IMR-90 (cell line): ENCODE measurements at regions not wholly inside any gene's neighbourhood (a gene's known extent, or its start where the extent isn't known, plus 50 kb on each side); places are given as distances from the start of the nearest gene placed in this dataset.

Source experiments
- ATAC-seq: fragments of 200-7000 bp; cut with Tn5 transposase; 2 replicates; pipeline ENCODE4 v1.9.1; 2020; ENCODE audit warnings: low read depth, mild to moderate bottlenecking, moderate library complexity
- BruUV-seq: library from RNA; stranded (reverse); fragments of 400-500 nt; replicated peaks from 2 replicates; lab custom pipeline; 2021; lab: Mats Ljungman, UMichigan
- CTCF ChIA-PET: fragments of 300-600 bp; formaldehyde crosslinking; extraction: SDS; loops from one replicate; lab custom pipeline; 2021; ENCODE audit warnings: antibody characterized with exemption; lab: Yijun Ruan, JAX
- POLR2A ChIA-PET: fragments of 300-600 bp; sonication (Branson Sonifier 250); formaldehyde crosslinking; loops from one replicate; lab custom pipeline; 2022; ENCODE audit warnings: antibody characterized with exemption; ENCODE audit not compliant: unreplicated experiment; lab: Charles Lee
- DNase-seq: peaks from one replicate; pipeline ENCODE4 v3.0.0; 2013
- H2AFZ ChIP-seq: replicated peaks from 2 replicates; pipeline ENCODE3; 2013; ENCODE audit warnings: low read length, mild to moderate bottlenecking; ENCODE audit not compliant: poor library complexity
- H2AK5ac ChIP-seq: 2 replicates; pipeline ENCODE4 v1.6.1; 2013; ENCODE audit warnings: low read depth, low read length, inconsistent platforms
- H2AK9ac ChIP-seq: replicated peaks from 2 replicates; pipeline ENCODE3; 2013; ENCODE audit warnings: mild to moderate bottlenecking, low read depth, low read length, moderate library complexity; ENCODE audit not compliant: poor library complexity
- H2BK120ac ChIP-seq: 2 replicates; pipeline ENCODE4 v1.6.1; 2013; ENCODE audit warnings: low read depth, low read length, inconsistent platforms
- H2BK15ac ChIP-seq: 3 replicates; pipeline ENCODE4 v1.6.1; 2013; ENCODE audit warnings: low read depth, low read length, inconsistent platforms
- H2BK20ac ChIP-seq: 2 replicates; pipeline ENCODE4 v1.6.1; 2013; ENCODE audit warnings: low read depth, mild to moderate bottlenecking, inconsistent platforms, low read length, moderate library complexity
- H2BK5ac ChIP-seq: 2 replicates; pipeline ENCODE4 v1.6.1; 2013; ENCODE audit warnings: mild to moderate bottlenecking, low read depth, low read length, inconsistent platforms; ENCODE audit not compliant: poor library complexity, severe bottlenecking
- H3K14ac ChIP-seq: replicated peaks from 2 replicates; pipeline ENCODE4 v1.6.1; 2013; ENCODE audit warnings: low read depth, low read length, inconsistent platforms
- H3K18ac ChIP-seq: 2 replicates; pipeline ENCODE4 v1.6.1; 2013; ENCODE audit warnings: low read depth, low read length, control low read depth
- H3K23ac ChIP-seq: 2 replicates; pipeline ENCODE4 v1.6.1; 2013; ENCODE audit warnings: low read depth, low read length, inconsistent platforms
- H3K27ac ChIP-seq: 2 replicates; pipeline ENCODE4 v1.5.1; 2013; ENCODE audit warnings: mild to moderate bottlenecking, control low read depth, low read length; ENCODE audit not compliant: insufficient read depth
- H3K27me3 ChIP-seq: 2 replicates; pipeline ENCODE4 v1.6.1; 2013; ENCODE audit warnings: low read length; ENCODE audit not compliant: control insufficient read depth, insufficient read depth
- H3K36me3 ChIP-seq: 2 replicates; pipeline ENCODE4 v1.6.1; 2013; ENCODE audit warnings: low read length, mixed read lengths; ENCODE audit not compliant: control insufficient read depth, insufficient read depth
- H3K4ac ChIP-seq: 2 replicates; pipeline ENCODE4 v1.6.1; 2013; ENCODE audit warnings: low read depth, low read length, inconsistent platforms
- H3K4me1 ChIP-seq: 2 replicates; pipeline ENCODE4 v1.6.1; 2013; ENCODE audit warnings: low read length, mixed read lengths; ENCODE audit not compliant: control insufficient read depth, insufficient read depth
- H3K4me2 ChIP-seq: 2 replicates; pipeline ENCODE4 v1.6.1; 2013; ENCODE audit warnings: low read depth, mild to moderate bottlenecking, control low read depth, low read length, moderate library complexity
- H3K4me3 ChIP-seq: 2 replicates; pipeline ENCODE4 v1.5.1; 2013; ENCODE audit warnings: low read depth, mild to moderate bottlenecking, control low read depth, low read length, moderate library complexity; ENCODE audit not compliant: insufficient read depth
- H3K56ac ChIP-seq: 2 replicates; pipeline ENCODE4 v1.6.1; 2013; ENCODE audit warnings: low read length, inconsistent platforms; ENCODE audit not compliant: insufficient read depth; ENCODE audit errors: extremely low read depth
- H3K79me1 ChIP-seq, 2 experiments: 2 replicates each; pipeline ENCODE4 v1.6.1; 2013; ENCODE audit warnings: low read length in 2 of 2, inconsistent platforms in 1 of 2, low read depth in 1 of 2
- H3K9ac ChIP-seq: 2 replicates; pipeline ENCODE4 v1.6.1; 2013; ENCODE audit warnings: low read depth, low read length, control low read depth
- H3K9me1 ChIP-seq: 2 replicates; pipeline ENCODE4 v1.6.1; 2013; ENCODE audit warnings: low read length, inconsistent platforms; ENCODE audit not compliant: insufficient read depth
- H3K9me3 ChIP-seq: 2 replicates; pipeline ENCODE4 v1.6.1; 2013; ENCODE audit warnings: low read length; ENCODE audit not compliant: control insufficient read depth, insufficient read depth
- H4K20me1 ChIP-seq: 2 replicates; pipeline ENCODE4 v1.6.1; 2013; ENCODE audit warnings: low read length, inconsistent platforms; ENCODE audit not compliant: insufficient read depth
- H4K5ac ChIP-seq: 2 replicates; pipeline ENCODE4 v1.6.1; 2013; ENCODE audit warnings: mild to moderate bottlenecking, low read depth, low read length, control low read depth
- H4K8ac ChIP-seq, 2 experiments: 2 replicates each; pipeline ENCODE4 v1.6.1; 2013; ENCODE audit warnings: low read depth in 2 of 2, low read length in 2 of 2, control low read depth in 1 of 2, inconsistent platforms in 1 of 2
- H4K91ac ChIP-seq: 2 replicates; pipeline ENCODE4 v1.6.1; 2013; ENCODE audit warnings: low read depth, low read length, inconsistent platforms; ENCODE audit not compliant: insufficient read depth
- BHLHE40 ChIP-seq: fragments of 150-350 bp; IDR thresholded peaks from 2 replicates; pipeline ENCODE4 v1.6.1; 2016; ENCODE audit warnings: mild to moderate bottlenecking, low read depth, low read length
- CEBPB ChIP-seq: IDR thresholded peaks from 2 replicates; pipeline ENCODE4 v1.6.1; 2012; ENCODE audit warnings: low read depth, low read length, improper control_type of control experiment
- CHD1 ChIP-seq: IDR thresholded peaks from 2 replicates; pipeline ENCODE4 v1.6.1; 2012; ENCODE audit warnings: low read depth, low read length, improper control_type of control experiment
- CTCF ChIP-seq: conservative IDR thresholded peaks from 2 replicates; pipeline ENCODE4 v1.5.1; 2012; ENCODE audit warnings: mild to moderate bottlenecking, low read depth, low read length, improper control_type of control experiment
- ELK1 ChIP-seq: fragments of 150-350 bp; IDR thresholded peaks from 2 replicates; pipeline ENCODE4 v1.6.1; 2016; ENCODE audit warnings: low read depth, mild to moderate bottlenecking, low read length, moderate library complexity, borderline replicate concordance
- FOS ChIP-seq: fragments of 150-350 bp; IDR thresholded peaks from 2 replicates; pipeline ENCODE4 v1.6.1; 2016; ENCODE audit warnings: low read depth, low read length
- MAFK ChIP-seq: IDR thresholded peaks from 2 replicates; pipeline ENCODE4 v1.6.1; 2012; ENCODE audit warnings: low read depth, low read length, improper control_type of control experiment
- MAZ ChIP-seq: IDR thresholded peaks from 2 replicates; pipeline ENCODE4 v1.6.1; 2012; ENCODE audit warnings: low read depth, mild to moderate bottlenecking, low read length, improper control_type of control experiment, moderate library complexity, borderline replicate concordance
- MXI1 ChIP-seq: IDR thresholded peaks from 2 replicates; pipeline ENCODE4 v1.6.1; 2012; ENCODE audit warnings: low read depth, mild to moderate bottlenecking, low read length, moderate library complexity, borderline replicate concordance
- NFE2L2 ChIP-seq: fragments of 150-350 bp; IDR thresholded peaks from 2 replicates; pipeline ENCODE4 v1.6.1; 2016; ENCODE audit warnings: low read depth, mild to moderate bottlenecking, low read length
- POLR2A ChIP-seq: IDR thresholded peaks from 2 replicates; pipeline ENCODE4 v1.6.1; 2012; ENCODE audit warnings: mild to moderate bottlenecking, low read depth, low read length
- RAD21 ChIP-seq: IDR thresholded peaks from 2 replicates; pipeline ENCODE4 v1.6.1; 2012; ENCODE audit warnings: low read length, improper control_type of control experiment
- RCOR1 ChIP-seq: IDR thresholded peaks from 2 replicates; pipeline ENCODE4 v1.6.1; 2012; ENCODE audit warnings: mild to moderate bottlenecking, low read length, improper control_type of control experiment; ENCODE audit not compliant: insufficient replicate concordance
- RFX5 ChIP-seq: IDR thresholded peaks from 2 replicates; pipeline ENCODE4 v1.8.0; 2012; ENCODE audit warnings: low read depth, mild to moderate bottlenecking, low read length, moderate library complexity
- SMC3 ChIP-seq: fragments of 150-350 bp; IDR thresholded peaks from 2 replicates; pipeline ENCODE4 v1.6.1; 2016; ENCODE audit warnings: low read depth, mild to moderate bottlenecking, antibody characterized with exemption, low read length, moderate library complexity
- USF2 ChIP-seq: fragments of 150-350 bp; IDR thresholded peaks from 2 replicates; pipeline ENCODE4 v1.6.1; 2017; ENCODE audit warnings: mild to moderate bottlenecking, antibody characterized with exemption, low read length, low read depth
- WGBS, 2 experiments: methylation state at CpG; one replicate each; pipeline versions ENCODE4 v1.1.5 to v1.1.7; 2013; ENCODE audit warnings: missing lambda C conversion rate in 2 of 2; ENCODE audit not compliant: insufficient read length in 1 of 2; ENCODE audit errors: extremely low coverage in 2 of 2; 5-methylcytosine and 5-hydroxymethylcytosine counted together
- dilution Hi-C: fragments of 300-500 bp; cut with HindIII; formaldehyde crosslinking; loops from one replicate; pipeline ENCODE4 v1.14.3; 2018; ENCODE audit warnings: low sequenced_read_pairs; ENCODE audit not compliant: unreplicated experiment
- in situ Hi-C: fragments of 300-500 bp; cut with MboI; formaldehyde crosslinking; loops from 3 replicates; pipeline ENCODE4 v1.14.3; 2019; ENCODE audit warnings: low sequenced_read_pairs, inconsistent platforms, mixed read lengths
- intact Hi-C: fragments of 100-400 bp; cut with micrococcal nuclease; formaldehyde crosslinking; loops from 2 replicates; pipeline ENCODE4 v1.10.0; 2022

- H3K18ac ChIP-seq, result no peak overlapping the region
- H3K4me1 ChIP-seq, result no peaks in the 10 kb centered on the region
- POLR2A ChIA-PET, result no interaction called here
- no peak overlapping the region for H3K14ac ChIP-seq
- ATAC-seq, result no peak
- no peaks in the 10 kb centered on the region for H3K9me3 ChIP-seq
- dilution Hi-C loops (no loop called here), intact Hi-C loops (no loop called here), in situ Hi-C loops (no loop called here)
- no peak overlapping the region for H4K8ac ChIP-seq
- 63% methylated on average over 2 of the region's 3 CpGs; no CpG with 5 or more reads in 1 of the 2 experiments for WGBS, 2 experiments
- H3K27ac ChIP-seq, result no peak overlapping the region
- TF ChIP-seq FOS, result no peak
- TF ChIP-seq CTCF, result no peak
- no peak for TF ChIP-seq RCOR1
- no peak for TF ChIP-seq POLR2A
- TF ChIP-seq SMC3, result no peak
- TF ChIP-seq ELK1, result no peak
- TF ChIP-seq BHLHE40, result no peak
- TF ChIP-seq MAZ, result no peak
- no peak for TF ChIP-seq CHD1
- no peak for TF ChIP-seq MAFK
- no peak for TF ChIP-seq NFE2L2
- TF ChIP-seq RAD21, result no peak
- TF ChIP-seq CEBPB, result no peak
- TF ChIP-seq MXI1, result no peak
- no peak for TF ChIP-seq USF2
- no peak for TF ChIP-seq RFX5
- no peak overlapping the region for H4K5ac ChIP-seq
- H3K27me3 ChIP-seq, result no peaks in the 10 kb centered on the region
- no peaks in the 10 kb centered on the region for H3K9me1 ChIP-seq
- no peak overlapping the region for H3K4ac ChIP-seq
- no peak overlapping the region for H2BK20ac ChIP-seq
- H3K79me1 ChIP-seq, result no peaks in the 10 kb centered on the region
- H2AK9ac ChIP-seq, result no peak overlapping the region
- H3K9ac ChIP-seq, result no peak overlapping the region
- no peak overlapping the region for H2AK5ac ChIP-seq
- no peak overlapping the region for H3K23ac ChIP-seq
- DNase-seq, result no peak
- H3K4me3 ChIP-seq, result no peak overlapping the region
- no peak overlapping the region for H2BK120ac ChIP-seq
- CTCF ChIA-PET, result no interaction called here
- no peaks in the 10 kb centered on the region for H4K20me1 ChIP-seq
- no peak overlapping the region for H3K4me2 ChIP-seq
- H3K56ac ChIP-seq, result no peak overlapping the region
- no TSS peak for BruUV-seq
- no peak overlapping the region for H4K91ac ChIP-seq
- H3K36me3 ChIP-seq, result no peaks in the 10 kb centered on the region
- H2BK5ac ChIP-seq, result no peak overlapping the region
- no peak overlapping the region for H2BK15ac ChIP-seq
- H2AFZ ChIP-seq, result no peak overlapping the region
These were observed 175.9 kb downstream of the RWDD3 start for GRCh38 chr1:95409901-95410300.
